Gastrocnemius medialis (tissue), 4 donors: ENCODE measurements at regions not wholly inside any gene's neighbourhood (a gene's known extent, or its start where the extent isn't known, plus 50 kb on each side); places are given as distances from the start of the nearest gene placed in this dataset.
A peak's percentile ranks its signal among the peaks of the same experiment; 100 is the strongest.

Source experiments
- ATAC-seq, 2 donors: fragments of 150-250 bp; one replicate each; pipeline ENCODE4 v1.9.1; 2016
- DNase-seq, 2 donors: peaks; one replicate each; pipeline ENCODE4 v3.0.0-alpha.2; 2019
- H3K27ac ChIP-seq, 4 donors: fragments of 200-600 bp; sonication (generic); 1 replicate in 1 of 4; 2 replicates in 3 of 4; pipeline ENCODE4 v1.5.1; 2016 to 2018; ENCODE audit warnings: mild to moderate bottlenecking in 2 of 4, moderate library complexity in 1 of 4
- H3K27me3 ChIP-seq, 3 donors: fragments of 200-600 bp; sonication (generic) in 2 of 3; 1 replicate in 1 of 3; 2 replicates in 2 of 3; pipeline versions ENCODE4 v1.5.1 to v1.6.0; 2016 to 2019; ENCODE audit warnings: mild to moderate bottlenecking in 1 of 3, moderate library complexity in 1 of 3
- H3K36me3 ChIP-seq, 2 donors: fragments of 200-600 bp; sonication (generic) in 1 of 2; one replicate each; pipeline ENCODE4 v1.5.1; 2017 to 2018
- H3K4me1 ChIP-seq, 2 donors: fragments of 200-600 bp; sonication (generic) in 1 of 2; one replicate each; pipeline ENCODE4 v1.5.1; 2016 to 2017; ENCODE audit warnings: mild to moderate bottlenecking in 2 of 2
- H3K4me3 ChIP-seq, 4 donors: fragments of 200-600 bp; sonication (generic) in 3 of 4; 1 replicate in 1 of 4; 2 replicates in 3 of 4; pipeline ENCODE4 v1.5.1; 2016 to 2019; ENCODE audit warnings: mild to moderate bottlenecking in 2 of 4
- H3K9me3 ChIP-seq, 3 donors: fragments of 200-600 bp; sonication (generic) in 2 of 3; 1 replicate in 1 of 3; 2 replicates in 2 of 3; pipeline ENCODE4 v1.5.1; 2016 to 2019
- CTCF ChIP-seq, 5 experiments: fragments of 450-650 bp in 3 of 5; fragments of 200-600 bp in 2 of 5; sonication (generic) in 2 of 5; IDR thresholded peaks in 4 of 5; conservative IDR thresholded peaks in 1 of 5; 1 replicate in 4 of 5; 2 replicates in 1 of 5; pipeline ENCODE4 v1.5.1; 2016 to 2019; ENCODE audit warnings: antibody characterized with exemption in 5 of 5, mild to moderate bottlenecking in 3 of 5, moderate library complexity in 3 of 5
- POLR2A ChIP-seq, 2 donors: fragments of 450-650 bp; IDR thresholded peaks; one replicate each; pipeline ENCODE4 v1.6.1; 2017; ENCODE audit warnings: antibody characterized with exemption in 2 of 2, mild to moderate bottlenecking in 2 of 2, moderate library complexity in 2 of 2
- in situ Hi-C, 4 donors: fragments of 200-750 bp; cut with MboI; loops; one replicate each; pipeline versions ENCODE4 v1.15.0 to v1.8.0; 2017; ENCODE audit warnings: low sequenced_read_pairs in 4 of 4
- intact Hi-C: fragments of 100-400 bp; cut with DNase I; formaldehyde crosslinking; loops from one replicate; pipeline ENCODE4 v1.15.1; 2023; ENCODE audit warnings: low total_unique reads

- no peak for TF ChIP-seq CTCF (IDR thresholded peaks at IDR 0.05 in 4 of 5, conservative IDR thresholded peaks at IDR 0.05 in 1 of 5)
- no peak for TF ChIP-seq POLR2A (IDR thresholded peaks at IDR 0.05)
- in situ Hi-C loops (loop anchor here (10.0 to 25.0 kb wide), 3 partner anchors 124 to 316 kb away; no protein-coding TSS in a partner anchor), intact Hi-C loops (loop anchor here (5.0 kb wide), 1 partner anchor 174 kb away; no protein-coding TSS in a partner anchor)
- no peaks in the 10 kb centered on the region for H3K9me3 ChIP-seq
- peak; percentile 68 to 77 for DNase-seq
- H3K27ac ChIP-seq: peak overlapping the region; percentile 83 to 96 (median 92)
- peak; percentile 17 to 38 for ATAC-seq
- H3K4me1 ChIP-seq: peaks cover 59 to 64% of the 10 kb centered on the region in 2 donors
- H3K36me3 ChIP-seq: no peaks in the 10 kb centered on the region
- H3K4me3 ChIP-seq: no peak overlapping the region
- H3K27me3 ChIP-seq: no peaks in the 10 kb centered on the region
Measured at GRCh38 chr6:6920987-6921313, 186.8 kb upstream of the RREB1 start.

GRCh38 chr6:6922166-6922565 is 185.6 kb upstream of the RREB1 start:
- DNase-seq (no peak), ATAC-seq (no peak)
- no peak overlapping the region for H3K4me3 ChIP-seq
- in situ Hi-C loops: loop anchor here (10.0 to 25.0 kb wide), 3 partner anchors 123 to 315 kb away; no protein-coding TSS in a partner anchor
- no peaks in the 10 kb centered on the region for H3K27me3 ChIP-seq
- peaks cover 61 to 66% of the 10 kb centered on the region in 2 donors for H3K4me1 ChIP-seq
- no peaks in the 10 kb centered on the region for H3K36me3 ChIP-seq
- intact Hi-C loops: loop anchor here (5.0 kb wide), 1 partner anchor 175 kb away; no protein-coding TSS in a partner anchor
- peak overlapping the region; percentile 83 to 96 (median 92) for H3K27ac ChIP-seq
- TF ChIP-seq POLR2A (IDR thresholded peaks at IDR 0.05): no peak
- TF ChIP-seq CTCF (IDR thresholded peaks at IDR 0.05 in 4 of 5, conservative IDR thresholded peaks at IDR 0.05 in 1 of 5): no peak
- H3K9me3 ChIP-seq: no peaks in the 10 kb centered on the region

GRCh38 chr6:6923605-6924004 is 184.2 kb upstream of the RREB1 start:
- Histone ChIP-seq H3K4me3 (no peak overlapping the region), H3K4me1 (peaks cover 50 to 65% of the 10 kb centered on the region in 2 donors), H3K27ac (peak overlapping the region; percentile 92 to 97 (median 96)), H3K27me3 (no peaks in the 10 kb centered on the region), H3K9me3 (no peaks in the 10 kb centered on the region), H3K36me3 (no peaks in the 10 kb centered on the region)
- intact Hi-C loops: loop anchor here (5.0 kb wide), 1 partner anchor 176 kb away; no protein-coding TSS in a partner anchor
- ATAC-seq: no peak
- no peak for DNase-seq
- no peak for TF ChIP-seq CTCF (IDR thresholded peaks at IDR 0.05 in 4 of 5, conservative IDR thresholded peaks at IDR 0.05 in 1 of 5)
- no peak for TF ChIP-seq POLR2A (IDR thresholded peaks at IDR 0.05)
- in situ Hi-C loops: loop anchor here (10.0 to 25.0 kb wide), 3 partner anchors 121 to 314 kb away; no protein-coding TSS in a partner anchor

- no peaks in the 10 kb centered on the region for H3K36me3 ChIP-seq
- TF ChIP-seq POLR2A (IDR thresholded peaks at IDR 0.05) (no peak), CTCF (IDR thresholded peaks at IDR 0.05 in 4 of 5, conservative IDR thresholded peaks at IDR 0.05 in 1 of 5) (no peak)
- H3K4me1 ChIP-seq: peaks cover 46 to 70% of the 10 kb centered on the region in 2 donors
- peak; percentile 26 to 35 for ATAC-seq
- H3K9me3 ChIP-seq: no peaks in the 10 kb centered on the region
- peak; percentile 65 to 84 for DNase-seq
- in situ Hi-C loops (loop anchor here (10.0 to 25.0 kb wide), 3 partner anchors 120 to 313 kb away; no protein-coding TSS in a partner anchor), intact Hi-C loops (loop anchor here (5.0 kb wide), 7 partner anchors 97 to 313 kb away; partner anchors contain the start of gene RREB1)
- H3K4me3 ChIP-seq: no peak overlapping the region
- H3K27me3 ChIP-seq: no peaks in the 10 kb centered on the region
- peak overlapping the region; percentile 92 to 97 (median 96) for H3K27ac ChIP-seq
Measured at GRCh38 chr6:6924708-6925107, 183.1 kb upstream of the RREB1 start.
